ENCODE measurements at regions not wholly inside any gene's neighbourhood (a gene's known extent, or its start where the extent isn't known, plus 50 kb on each side); places are given as distances from the start of the nearest gene placed in this dataset.

GRCh38 chr10:36636879-36637278, 488.5 kb upstream of the ANKRD30A start:
- no peak overlapping the region for H3K27ac ChIP-seq
- no peak for DNase-seq (ENCODE audit: low spot score)
- TF ChIP-seq CTCF (IDR thresholded peaks at IDR 0.05), result no peak

GRCh38 chr10:36636285-36636839, 489.0 kb upstream of the ANKRD30A start:
- no peak overlapping the region for H3K4me3 ChIP-seq
- no peak overlapping the region for H3K27ac ChIP-seq
- TF ChIP-seq CTCF (IDR thresholded peaks at IDR 0.05), result no peak
- no peak for DNase-seq (ENCODE audit: low spot score)

More at GRCh38 chr10:36636879-36637278, 488.5 kb upstream of the ANKRD30A start:
- no peak overlapping the region for H3K4me3 ChIP-seq

- no peak for TF ChIP-seq CTCF (IDR thresholded peaks at IDR 0.05)
- Histone ChIP-seq H3K4me3 (no peak overlapping the region), H3K27ac (no peak overlapping the region)
- no peak for DNase-seq (ENCODE audit: low spot score)
Measured at GRCh38 chr10:36634916-36635315, 490.5 kb upstream of the ANKRD30A start.

GRCh38 chr10:36630267-36630666, 495.1 kb upstream of the ANKRD30A start:
- no peak overlapping the region for H3K4me3 ChIP-seq
- TF ChIP-seq CTCF (IDR thresholded peaks at IDR 0.05), result no peak
- H3K27ac ChIP-seq, result no peak overlapping the region
- no peak for DNase-seq (ENCODE audit: low spot score)

GRCh38 chr10:36629476-36629875, 495.9 kb upstream of the ANKRD30A start:
- H3K27ac ChIP-seq, result no peak overlapping the region
- no peak overlapping the region for H3K4me3 ChIP-seq
- DNase-seq (ENCODE audit: low spot score), result no peak
- no peak for TF ChIP-seq CTCF (IDR thresholded peaks at IDR 0.05)

GRCh38 chr10:36624551-36625100, 500.8 kb upstream of the ANKRD30A start:
- Histone ChIP-seq H3K27ac (no peak overlapping the region), H3K4me3 (no peak overlapping the region)
- no peak for TF ChIP-seq CTCF (IDR thresholded peaks at IDR 0.05)
- DNase-seq (ENCODE audit: low spot score), result no peak

- Histone ChIP-seq H3K4me3 (no peak overlapping the region), H3K27ac (no peak overlapping the region)
- no peak for TF ChIP-seq CTCF (IDR thresholded peaks at IDR 0.05)
- DNase-seq (ENCODE audit: low spot score), result no peak
Measured at GRCh38 chr10:36621346-36621745, 504.1 kb upstream of the ANKRD30A start.
